ENCODE measurements at regions not wholly inside any gene's neighbourhood (a gene's known extent, or its start where the extent isn't known, plus 50 kb on each side); places are given as distances from the start of the nearest gene placed in this dataset.
A peak's percentile ranks its signal among the peaks of the same experiment; 100 is the strongest.

GRCh38 chr11:116376547-116376946 lies 396.2 kb downstream of the BUD13 start:
- H3K27ac Mint-ChIP-seq, result peak overlapping the region; percentile 16
- H3K4me3 Mint-ChIP-seq (ENCODE audit: low read depth), result no peak overlapping the region
- no peaks in the 10 kb centered on the region for H3K9me3 Mint-ChIP-seq (ENCODE audit: low read depth)
- TF ChIP-seq, protein P1, sequence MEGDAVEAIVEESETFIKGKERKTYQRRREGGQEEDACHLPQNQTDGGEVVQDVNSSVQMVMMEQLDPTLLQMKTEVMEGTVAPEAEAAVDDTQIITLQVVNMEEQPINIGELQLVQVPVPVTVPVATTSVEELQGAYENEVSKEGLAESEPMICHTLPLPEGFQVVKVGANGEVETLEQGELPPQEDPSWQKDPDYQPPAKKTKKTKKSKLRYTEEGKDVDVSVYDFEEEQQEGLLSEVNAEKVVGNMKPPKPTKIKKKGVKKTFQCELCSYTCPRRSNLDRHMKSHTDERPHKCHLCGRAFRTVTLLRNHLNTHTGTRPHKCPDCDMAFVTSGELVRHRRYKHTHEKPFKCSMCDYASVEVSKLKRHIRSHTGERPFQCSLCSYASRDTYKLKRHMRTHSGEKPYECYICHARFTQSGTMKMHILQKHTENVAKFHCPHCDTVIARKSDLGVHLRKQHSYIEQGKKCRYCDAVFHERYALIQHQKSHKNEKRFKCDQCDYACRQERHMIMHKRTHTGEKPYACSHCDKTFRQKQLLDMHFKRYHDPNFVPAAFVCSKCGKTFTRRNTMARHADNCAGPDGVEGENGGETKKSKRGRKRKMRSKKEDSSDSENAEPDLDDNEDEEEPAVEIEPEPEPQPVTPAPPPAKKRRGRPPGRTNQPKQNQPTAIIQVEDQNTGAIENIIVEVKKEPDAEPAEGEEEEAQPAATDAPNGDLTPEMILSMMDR (IDR thresholded peaks at IDR 0.05; ENCODE audit: unreplicated experiment), result no peak
- DNase-seq (ENCODE audit: low spot score, unreplicated experiment), result no peak
- H3K4me1 Mint-ChIP-seq (ENCODE audit: low read depth), result peaks cover 12% of the 10 kb centered on the region
- peaks cover 30% of the 10 kb centered on the region for H3K27me3 Mint-ChIP-seq
- H3K36me3 Mint-ChIP-seq (ENCODE audit: insufficient read depth), result no peaks in the 10 kb centered on the region

GRCh38 chr11:116376054-116376453 lies 396.7 kb downstream of the BUD13 start:
- Mint-ChIP-seq H3K4me1 (ENCODE audit: low read depth) (peaks cover 12% of the 10 kb centered on the region), H3K9me3 (ENCODE audit: low read depth) (no peaks in the 10 kb centered on the region), H3K27ac (no peak overlapping the region), H3K4me3 (ENCODE audit: low read depth) (no peak overlapping the region), H3K27me3 (peaks cover 25% of the 10 kb centered on the region), H3K36me3 (ENCODE audit: insufficient read depth) (no peaks in the 10 kb centered on the region)
- TF ChIP-seq, protein P1 (IDR thresholded peaks at IDR 0.05; ENCODE audit: unreplicated experiment), result no peak
- DNase-seq (ENCODE audit: low spot score, unreplicated experiment), result no peak

- Mint-ChIP-seq H3K4me3 (ENCODE audit: low read depth) (no peak overlapping the region), H3K27me3 (peaks cover 25% of the 10 kb centered on the region)
These were observed 397.6 kb downstream of the BUD13 start for GRCh38 chr11:116375221-116375620.

DNA sequence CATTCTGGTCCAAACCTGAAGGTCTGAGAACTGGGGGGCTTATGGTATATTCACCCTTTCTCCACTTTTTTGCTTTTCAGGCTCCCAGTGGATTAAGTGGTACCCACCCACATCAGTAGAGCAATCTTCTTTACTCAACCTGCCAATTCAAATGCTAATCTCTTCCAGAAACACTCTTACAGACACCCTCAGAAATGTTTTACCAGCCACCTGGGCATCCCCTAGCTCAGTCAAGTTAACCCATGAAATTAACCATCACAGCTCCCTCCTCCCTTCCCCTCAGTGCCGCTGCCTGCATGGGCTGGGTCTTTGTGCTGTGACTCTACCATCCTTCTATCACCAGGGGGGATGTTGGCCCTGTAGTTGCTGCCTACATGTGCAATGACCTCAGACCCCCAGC lies 398.7 kb downstream of the BUD13 start:
- no peak for DNase-seq (ENCODE audit: low spot score, unreplicated experiment)
- H3K27ac Mint-ChIP-seq, result no peak overlapping the region
- TF ChIP-seq, protein P1 (IDR thresholded peaks at IDR 0.05; ENCODE audit: unreplicated experiment), result no peak
- no peak overlapping the region for H3K4me3 Mint-ChIP-seq (ENCODE audit: low read depth)
- H3K9me3 Mint-ChIP-seq (ENCODE audit: low read depth), result no peaks in the 10 kb centered on the region
- H3K4me1 Mint-ChIP-seq (ENCODE audit: low read depth), result peaks cover 11% of the 10 kb centered on the region
- H3K36me3 Mint-ChIP-seq (ENCODE audit: insufficient read depth), result no peaks in the 10 kb centered on the region
- peaks cover 23% of the 10 kb centered on the region for H3K27me3 Mint-ChIP-seq

More at GRCh38 chr11:116375221-116375620, 397.6 kb downstream of the BUD13 start:
- DNase-seq (ENCODE audit: low spot score, unreplicated experiment), result no peak
- H3K36me3 Mint-ChIP-seq (ENCODE audit: insufficient read depth), result no peaks in the 10 kb centered on the region
- no peaks in the 10 kb centered on the region for H3K9me3 Mint-ChIP-seq (ENCODE audit: low read depth)
- peaks cover 12% of the 10 kb centered on the region for H3K4me1 Mint-ChIP-seq (ENCODE audit: low read depth)
- TF ChIP-seq, protein P1 (IDR thresholded peaks at IDR 0.05; ENCODE audit: unreplicated experiment), result no peak
- H3K27ac Mint-ChIP-seq, result no peak overlapping the region

GRCh38 chr11:116373104-116373944 lies 399.5 kb downstream of the BUD13 start:
- no peaks in the 10 kb centered on the region for H3K9me3 Mint-ChIP-seq (ENCODE audit: low read depth)
- peaks cover 10% of the 10 kb centered on the region for H3K4me1 Mint-ChIP-seq (ENCODE audit: low read depth)
- H3K27ac Mint-ChIP-seq, result no peak overlapping the region
- peaks cover 18% of the 10 kb centered on the region for H3K27me3 Mint-ChIP-seq
- H3K4me3 Mint-ChIP-seq (ENCODE audit: low read depth), result no peak overlapping the region
- TF ChIP-seq, protein P1 (IDR thresholded peaks at IDR 0.05; ENCODE audit: unreplicated experiment), result no peak
- DNase-seq (ENCODE audit: low spot score, unreplicated experiment), result no peak
- no peaks in the 10 kb centered on the region for H3K36me3 Mint-ChIP-seq (ENCODE audit: insufficient read depth)

All from progenitor cell of endocrine pancreas (in vitro differentiated cells).